BE2C (cell line): ENCODE measurements at regions not wholly inside any gene's neighbourhood (a gene's known extent, or its start where the extent isn't known, plus 50 kb on each side); places are given as distances from the start of the nearest gene placed in this dataset.

Source experiments
- DNase-seq: peaks from one replicate; pipeline ENCODE4 v3.0.0-alpha.2; 2020
- H3K27me3 ChIP-seq: fragments of 250-450 bp; sonication (Bioruptor Pico); 2 replicates; pipeline ENCODE4 v1.5.1; 2020; ENCODE audit warnings: mild to moderate bottlenecking
- H3K36me3 ChIP-seq: fragments of 250-450 bp; sonication (Bioruptor Pico); 2 replicates; pipeline ENCODE4 v1.5.1; 2020; ENCODE audit warnings: mild to moderate bottlenecking
- H3K4me1 ChIP-seq: fragments of 250-450 bp; sonication (Bioruptor Pico); 2 replicates; pipeline ENCODE4 v1.5.1; 2020
- H3K4me3 ChIP-seq: 2 replicates; pipeline ENCODE4 v1.5.1; 2011; ENCODE audit warnings: low read depth, low read length
- H3K9me3 ChIP-seq: fragments of 250-450 bp; sonication (Bioruptor Pico); 2 replicates; pipeline ENCODE4 v1.5.1; 2020
- TF ChIP-seq, protein P1 (sequence below): IDR thresholded peaks from 2 replicates; pipeline ENCODE4 v1.5.1; 2012; ENCODE audit warnings: mild to moderate bottlenecking, low read depth, low read length

DNA sequence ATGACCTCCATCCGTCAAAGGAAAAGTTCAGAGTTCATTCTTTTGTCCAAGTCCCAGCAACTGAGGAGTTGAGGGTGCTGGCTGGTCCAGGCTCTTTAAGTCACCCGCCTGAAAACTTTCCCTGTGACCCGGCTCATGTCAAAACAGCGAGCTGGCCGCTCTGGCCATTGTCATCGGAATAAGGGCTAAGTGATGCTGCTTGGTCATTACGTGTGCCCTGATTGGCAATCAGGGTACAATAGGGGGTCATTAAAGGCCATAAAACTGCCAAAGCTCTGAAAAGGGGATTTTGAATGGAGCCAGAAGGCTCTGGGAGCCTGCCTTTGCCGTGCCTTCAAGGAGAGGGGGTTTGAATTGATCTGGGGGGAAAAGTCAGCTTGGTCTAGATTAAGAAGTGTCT lies 88.5 kb upstream of the IRX3 start:
- no peak overlapping the region for H3K4me3 ChIP-seq
- peaks cover 19% of the 10 kb centered on the region for H3K27me3 ChIP-seq
- TF ChIP-seq, protein P1, sequence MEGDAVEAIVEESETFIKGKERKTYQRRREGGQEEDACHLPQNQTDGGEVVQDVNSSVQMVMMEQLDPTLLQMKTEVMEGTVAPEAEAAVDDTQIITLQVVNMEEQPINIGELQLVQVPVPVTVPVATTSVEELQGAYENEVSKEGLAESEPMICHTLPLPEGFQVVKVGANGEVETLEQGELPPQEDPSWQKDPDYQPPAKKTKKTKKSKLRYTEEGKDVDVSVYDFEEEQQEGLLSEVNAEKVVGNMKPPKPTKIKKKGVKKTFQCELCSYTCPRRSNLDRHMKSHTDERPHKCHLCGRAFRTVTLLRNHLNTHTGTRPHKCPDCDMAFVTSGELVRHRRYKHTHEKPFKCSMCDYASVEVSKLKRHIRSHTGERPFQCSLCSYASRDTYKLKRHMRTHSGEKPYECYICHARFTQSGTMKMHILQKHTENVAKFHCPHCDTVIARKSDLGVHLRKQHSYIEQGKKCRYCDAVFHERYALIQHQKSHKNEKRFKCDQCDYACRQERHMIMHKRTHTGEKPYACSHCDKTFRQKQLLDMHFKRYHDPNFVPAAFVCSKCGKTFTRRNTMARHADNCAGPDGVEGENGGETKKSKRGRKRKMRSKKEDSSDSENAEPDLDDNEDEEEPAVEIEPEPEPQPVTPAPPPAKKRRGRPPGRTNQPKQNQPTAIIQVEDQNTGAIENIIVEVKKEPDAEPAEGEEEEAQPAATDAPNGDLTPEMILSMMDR: no peak
- H3K9me3 ChIP-seq: no peaks in the 10 kb centered on the region
- no peak for DNase-seq
- H3K36me3 ChIP-seq: no peaks in the 10 kb centered on the region
- no peaks in the 10 kb centered on the region for H3K4me1 ChIP-seq

DNA sequence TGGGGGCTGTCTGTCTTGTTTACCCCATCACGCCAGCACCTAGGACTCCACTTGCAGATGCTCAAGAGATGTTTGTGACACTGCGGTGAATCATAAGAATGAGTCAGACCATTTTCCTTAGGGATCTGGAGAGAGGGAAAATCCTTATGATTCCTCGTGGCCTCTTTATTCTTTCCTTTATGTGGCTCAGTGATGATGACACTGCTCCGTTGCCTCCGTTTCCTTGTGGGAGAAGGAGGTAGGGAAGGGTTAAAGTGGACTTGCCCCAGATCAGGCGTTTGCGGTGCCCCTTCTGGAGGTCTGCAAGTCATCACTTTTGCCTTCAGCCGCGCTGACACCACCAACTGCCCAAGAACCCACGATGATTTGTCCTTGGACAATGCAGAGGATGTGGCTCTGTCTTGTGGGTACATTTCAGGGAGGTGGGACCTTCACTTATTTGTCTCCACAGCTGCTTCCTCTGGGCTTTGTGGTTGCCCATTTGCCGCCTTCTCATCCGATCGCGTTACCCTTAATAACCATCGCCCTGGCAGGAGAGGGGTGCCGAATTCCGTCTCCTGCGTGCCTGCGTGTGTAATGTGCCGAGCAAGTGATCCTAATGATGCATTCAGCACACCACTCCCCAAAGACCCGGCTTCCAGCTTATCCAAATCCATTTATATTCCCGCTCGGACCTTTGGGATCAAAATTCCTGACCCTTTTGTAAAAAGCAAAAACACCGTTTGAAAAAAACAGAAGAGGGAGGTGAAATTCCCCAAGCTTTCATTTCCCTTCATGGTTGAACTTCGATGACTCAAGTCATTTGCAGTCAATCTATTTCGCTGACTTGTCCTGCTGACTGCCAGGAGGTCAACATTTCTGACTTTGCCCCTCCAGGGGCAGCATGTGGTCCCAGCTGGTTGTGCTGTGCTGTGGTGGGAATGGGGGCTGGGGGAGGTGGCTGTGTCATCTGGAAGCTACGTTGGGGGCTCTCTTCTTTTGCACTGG lies 87.2 kb upstream of the IRX3 start:
- no peak overlapping the region for H3K4me3 ChIP-seq
- peaks cover 19% of the 10 kb centered on the region for H3K27me3 ChIP-seq
- no peak for DNase-seq

DNA sequence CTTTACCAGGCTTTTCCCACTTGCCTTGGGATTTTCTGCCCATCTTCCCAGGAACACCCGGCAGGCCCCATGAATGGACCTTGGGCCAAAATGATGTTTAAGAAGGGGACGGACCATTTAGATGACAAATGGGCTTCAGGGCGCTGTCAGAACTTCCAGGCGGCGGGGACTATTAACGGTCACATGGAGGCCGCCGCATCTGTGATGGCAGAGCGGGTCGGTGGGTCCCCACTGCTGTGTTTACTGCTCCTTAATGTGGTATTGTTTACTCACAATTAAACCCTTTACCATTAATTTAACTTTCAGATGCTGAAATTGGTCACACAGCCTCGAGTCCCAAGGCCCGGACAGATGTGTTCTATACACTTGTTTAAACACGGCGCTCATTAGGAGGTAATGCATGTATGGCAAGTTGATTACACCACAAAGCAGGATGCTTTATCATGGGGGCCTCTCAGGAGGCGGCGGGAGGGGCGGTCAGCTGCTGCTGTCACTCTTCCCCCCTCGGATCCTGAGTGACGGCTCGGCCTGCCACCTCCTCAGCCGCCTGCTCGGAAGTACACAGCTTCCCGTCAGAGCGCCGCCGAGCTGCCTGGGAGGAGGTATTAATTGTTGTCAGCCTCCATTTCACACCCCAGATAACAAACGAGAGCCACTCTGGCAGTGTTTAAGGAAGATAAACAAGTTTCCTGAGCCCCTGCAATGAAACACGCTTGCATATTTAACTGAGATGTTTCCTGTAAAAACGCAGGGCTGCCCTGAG lies 83.9 kb upstream of the IRX3 start:
- Histone ChIP-seq H3K4me3 (no peak overlapping the region), H3K9me3 (no peaks in the 10 kb centered on the region), H3K27me3 (peaks cover 19% of the 10 kb centered on the region), H3K4me1 (no peaks in the 10 kb centered on the region), H3K36me3 (no peaks in the 10 kb centered on the region)
- TF ChIP-seq, protein P1: no peak
- no peak for DNase-seq

More for the DNA sequence above, 87.2 kb upstream of the IRX3 start:
- Histone ChIP-seq H3K36me3 (no peaks in the 10 kb centered on the region), H3K4me1 (no peaks in the 10 kb centered on the region), H3K9me3 (no peaks in the 10 kb centered on the region)
- TF ChIP-seq, protein P1: no peak

- Histone ChIP-seq H3K36me3 (no peaks in the 10 kb centered on the region), H3K9me3 (no peaks in the 10 kb centered on the region), H3K4me1 (no peaks in the 10 kb centered on the region), H3K27me3 (peaks cover 19% of the 10 kb centered on the region), H3K4me3 (no peak overlapping the region)
- no peak for DNase-seq
- TF ChIP-seq, protein P1: no peak
Measured at GRCh38 chr16:54369861-54370260, 83.3 kb upstream of the IRX3 start.

DNA sequence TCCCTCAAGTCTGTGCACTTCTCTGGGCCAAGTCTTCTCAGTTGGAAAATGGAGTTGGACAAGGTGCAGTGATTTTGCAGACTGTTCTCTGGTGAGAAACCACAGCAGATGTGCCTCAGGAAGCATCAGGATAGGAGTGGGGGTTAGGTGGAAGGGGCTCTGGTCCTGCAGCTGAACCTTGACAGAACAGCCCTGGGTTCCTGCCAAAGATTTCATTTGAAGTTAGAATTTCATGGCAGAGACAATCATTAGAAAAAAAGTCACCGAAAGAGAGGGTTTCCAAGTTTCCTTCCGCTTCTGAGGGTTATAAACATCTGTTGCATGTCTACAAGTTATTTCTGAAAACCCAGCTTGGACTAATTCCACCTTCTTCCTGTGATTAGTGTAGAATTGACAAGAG lies 80.4 kb upstream of the IRX3 start:
- no peak for DNase-seq
- Histone ChIP-seq H3K27me3 (peaks cover 17% of the 10 kb centered on the region), H3K4me1 (no peaks in the 10 kb centered on the region), H3K9me3 (no peaks in the 10 kb centered on the region), H3K4me3 (no peak overlapping the region), H3K36me3 (no peaks in the 10 kb centered on the region)
- TF ChIP-seq, protein P1: no peak
